Fibroblast of lung (primary cell): ENCODE measurements at regions not wholly inside any gene's neighbourhood (a gene's known extent, or its start where the extent isn't known, plus 50 kb on each side); places are given as distances from the start of the nearest gene placed in this dataset.

Source experiments
- DNase-seq, 2 donors: peaks; one replicate each; pipeline versions ENCODE4 v3.0.0 to v3.0.0-alpha.2; 2010; ENCODE audit warnings: low read depth in 2 of 2
- H2AFZ ChIP-seq: 2 replicates; pipeline ENCODE4 v1.5.1; 2012; ENCODE audit warnings: low read length, control low read depth, inconsistent platforms
- H3K27ac ChIP-seq: 2 replicates; pipeline ENCODE4 v1.5.1; 2011; ENCODE audit warnings: low read length, control low read depth; ENCODE audit not compliant: insufficient read depth
- H3K27me3 ChIP-seq: 2 replicates; pipeline ENCODE4 v1.5.1; 2011; ENCODE audit warnings: mild to moderate bottlenecking, low read length; ENCODE audit not compliant: control insufficient read depth, insufficient read depth
- H3K36me3 ChIP-seq: 2 replicates; pipeline ENCODE4 v1.5.1; 2011; ENCODE audit warnings: low read length; ENCODE audit not compliant: control insufficient read depth, insufficient read depth
- H3K4me1 ChIP-seq: 2 replicates; pipeline ENCODE4 v1.5.1; 2011; ENCODE audit warnings: low read length; ENCODE audit not compliant: control insufficient read depth, insufficient read depth; ENCODE audit errors: extremely low read depth
- H3K4me2 ChIP-seq: 2 replicates; pipeline ENCODE4 v1.5.1; 2011; ENCODE audit warnings: low read length, control low read depth; ENCODE audit not compliant: insufficient read depth; ENCODE audit errors: extremely low read depth
- H3K4me3 ChIP-seq, 4 experiments: fragments of 200-600 bp in 1 of 4; sonication (generic) in 1 of 4; replicated peaks in 1 of 4; 2 replicates each; pipeline ENCODE4 v1.5.1; 2011 to 2016; ENCODE audit warnings: low read length in 4 of 4, low read depth in 3 of 4, mild to moderate bottlenecking in 3 of 4, control low read depth in 2 of 4, inconsistent platforms in 1 of 4, mixed read lengths in 1 of 4; ENCODE audit not compliant: insufficient read depth in 1 of 4; ENCODE audit errors: control extremely low read depth in 1 of 4
- H3K79me2 ChIP-seq: 2 replicates; pipeline ENCODE4 v1.5.1; 2012; ENCODE audit warnings: mild to moderate bottlenecking, low read length, inconsistent platforms; ENCODE audit not compliant: control insufficient read depth, insufficient read depth
- H3K9ac ChIP-seq: 2 replicates; pipeline ENCODE4 v1.5.1; 2011; ENCODE audit warnings: mild to moderate bottlenecking, low read length, control low read depth; ENCODE audit not compliant: insufficient read depth
- H3K9me3 ChIP-seq: 2 replicates; pipeline ENCODE4 v1.5.1; 2012; ENCODE audit warnings: low read depth, low read length; ENCODE audit not compliant: control insufficient read depth, insufficient read depth
- H4K20me1 ChIP-seq: 2 replicates; pipeline ENCODE4 v1.5.1; 2011; ENCODE audit warnings: low read length; ENCODE audit not compliant: control insufficient read depth, insufficient read depth; ENCODE audit errors: extremely low read depth
- CTCF ChIP-seq, 2 donors: IDR thresholded peaks in 1 of 2; conservative IDR thresholded peaks in 1 of 2; 1 replicate in 1 of 2; 2 replicates in 1 of 2; pipeline ENCODE4 v1.5.1; 2011 to 2012; ENCODE audit warnings: low read length in 2 of 2, control low read depth in 1 of 2, inconsistent platforms in 1 of 2, low read depth in 1 of 2, mild to moderate bottlenecking in 1 of 2
- EZH2 ChIP-seq: IDR thresholded peaks from 2 replicates; pipeline ENCODE4 v1.5.1; 2012; ENCODE audit warnings: low read length, control low read depth, mild to moderate bottlenecking; ENCODE audit errors: missing control alignments

- H3K27ac ChIP-seq: no peak overlapping the region
- H3K36me3 ChIP-seq: no peaks in the 10 kb centered on the region
- DNase-seq: no peak
- TF ChIP-seq EZH2: no peak
- H3K79me2 ChIP-seq: no peaks in the 10 kb centered on the region
- no peak overlapping the region for H3K4me2 ChIP-seq
- H2AFZ ChIP-seq: no peak overlapping the region
- H3K4me1 ChIP-seq: no peaks in the 10 kb centered on the region
- peaks cover 3% of the 10 kb centered on the region for H3K27me3 ChIP-seq
- no peaks in the 10 kb centered on the region for H4K20me1 ChIP-seq
- H3K9ac ChIP-seq: no peak overlapping the region
- H3K9me3 ChIP-seq: no peaks in the 10 kb centered on the region
- H3K4me3 ChIP-seq: no peak overlapping the region
These were observed 277.2 kb downstream of the SHQ1 start for GRCh38 chr3:72571052-72571451.

- H3K4me1 ChIP-seq: no peaks in the 10 kb centered on the region
- no peak overlapping the region for H3K27ac ChIP-seq
- H2AFZ ChIP-seq: no peak overlapping the region
- H3K4me3 ChIP-seq: no peak overlapping the region
- H3K27me3 ChIP-seq: peaks cover 3% of the 10 kb centered on the region
- H3K79me2 ChIP-seq: no peaks in the 10 kb centered on the region
- no peaks in the 10 kb centered on the region for H4K20me1 ChIP-seq
- no peak for TF ChIP-seq CTCF (conservative IDR thresholded peaks at IDR 0.05 in 1 of 2, IDR thresholded peaks at IDR 0.05 in 1 of 2; ENCODE audit: low read depth in 1 of 2, low read length in 2 of 2)
- no peak for TF ChIP-seq EZH2
- no peak for DNase-seq
- no peaks in the 10 kb centered on the region for H3K9me3 ChIP-seq
- H3K4me2 ChIP-seq: no peak overlapping the region
- H3K36me3 ChIP-seq: no peaks in the 10 kb centered on the region
- no peak overlapping the region for H3K9ac ChIP-seq
These were observed 278.3 kb downstream of the SHQ1 start for GRCh38 chr3:72569754-72570440.

GRCh38 chr3:72568083-72568482 is 280.2 kb downstream of the SHQ1 start:
- TF ChIP-seq CTCF (conservative IDR thresholded peaks at IDR 0.05 in 1 of 2, IDR thresholded peaks at IDR 0.05 in 1 of 2; ENCODE audit: low read depth in 1 of 2, low read length in 2 of 2) (no peak), EZH2 (no peak)
- Histone ChIP-seq H2AFZ (no peak overlapping the region), H3K36me3 (no peaks in the 10 kb centered on the region), H3K79me2 (no peaks in the 10 kb centered on the region), H3K4me1 (no peaks in the 10 kb centered on the region), H3K27ac (no peak overlapping the region), H3K4me3 (no peak overlapping the region), H3K27me3 (peaks cover 3% of the 10 kb centered on the region), H3K4me2 (no peak overlapping the region), H3K9me3 (no peaks in the 10 kb centered on the region), H3K9ac (no peak overlapping the region), H4K20me1 (no peaks in the 10 kb centered on the region)
- no peak for DNase-seq
